ENCODE measurements at regions not wholly inside any gene's neighbourhood (a gene's known extent, or its start where the extent isn't known, plus 50 kb on each side); places are given as distances from the start of the nearest gene placed in this dataset.
"Not testable (repeated sequence)": the region's sequence is repeated elsewhere in the genome, so short reads cannot be mapped to it uniquely, and the experiment has no call there.

DNA sequence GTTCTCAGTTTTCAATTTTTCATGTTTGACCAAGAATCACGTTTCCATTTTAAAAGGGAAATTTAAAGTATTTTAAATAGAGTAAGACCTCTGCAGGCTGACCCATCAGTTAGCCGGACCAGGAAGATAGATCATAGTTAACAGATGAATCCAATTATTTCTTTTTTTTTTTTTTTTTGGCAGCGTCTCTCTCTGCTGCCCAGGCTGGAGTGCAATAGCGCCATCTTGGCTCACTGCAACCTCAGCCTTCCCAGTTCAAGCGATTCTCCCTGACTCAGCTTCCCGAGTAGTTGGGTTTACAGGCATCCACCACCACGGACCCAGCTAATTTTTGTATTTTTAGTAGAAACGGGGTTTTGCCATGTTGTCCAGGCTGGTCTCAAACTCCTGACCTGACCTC lies 256.7 kb upstream of the CNR1 start:
- H3K27me3 ChIP-seq (ENCODE audit: control insufficient read depth in 1 of 2, insufficient read depth in 2 of 2, low read length in 1 of 2), result no peaks in the 10 kb centered on the region
- no peaks in the 10 kb centered on the region for H3K9me3 ChIP-seq (ENCODE audit: control insufficient read depth, low read length)
- no peaks in the 10 kb centered on the region for H3K4me1 ChIP-seq (ENCODE audit: control insufficient read depth in 1 of 2, insufficient read depth in 2 of 2, low read length in 2 of 2)
- intact Hi-C loops (cut with DNase I), result no loop called here
- ATAC-seq (ENCODE audit: low FRiP score) (no peak), DNase-seq (no peak)
- H3K27ac ChIP-seq (ENCODE audit: low read depth in 1 of 2, low read length in 2 of 2), result no peak overlapping the region
- no peaks in the 10 kb centered on the region for H3K36me3 ChIP-seq (ENCODE audit: control insufficient read depth in 1 of 2, insufficient read depth in 2 of 2, low read length in 1 of 2)
- no peak overlapping the region for H3K4me3 ChIP-seq (ENCODE audit: low read length in 2 of 2)
- 84 to 90% methylated on average over 8 of the region's 8 CpGs for WGBS, 2 donors

DNA sequence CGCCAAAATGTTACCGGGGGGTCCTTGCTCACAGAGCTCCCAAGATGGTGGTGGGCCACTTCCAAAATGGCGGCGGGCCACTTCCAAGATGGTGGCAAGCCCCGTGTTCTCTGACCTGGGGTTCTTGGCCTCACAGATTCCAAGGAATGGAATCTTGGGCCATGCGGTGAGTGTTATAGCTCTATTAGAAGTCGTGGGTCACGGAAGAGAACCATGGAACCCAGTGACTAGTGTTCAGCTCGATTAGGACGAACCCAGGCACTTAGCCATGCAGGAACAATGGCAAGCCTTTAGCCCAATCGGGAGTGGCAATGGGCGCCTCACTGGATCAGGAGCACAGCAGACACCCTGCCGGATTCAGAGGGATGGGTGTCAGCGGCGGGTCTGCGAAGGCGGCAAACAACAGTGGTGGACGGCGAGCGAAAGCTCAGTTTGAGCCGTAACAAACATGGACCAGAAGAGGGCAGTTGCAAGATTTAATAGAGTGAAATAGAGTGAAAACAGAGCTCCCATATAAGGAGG lies 254.9 kb upstream of the CNR1 start:
- H3K4me1 ChIP-seq (ENCODE audit: control insufficient read depth in 1 of 2, insufficient read depth in 2 of 2, low read length in 2 of 2); H3K36me3 ChIP-seq (ENCODE audit: control insufficient read depth in 1 of 2, insufficient read depth in 2 of 2, low read length in 1 of 2); H3K4me3 ChIP-seq (ENCODE audit: low read length in 2 of 2); intact Hi-C loops (cut with DNase I); H3K9me3 ChIP-seq (ENCODE audit: control insufficient read depth, low read length); DNase-seq; H3K27ac ChIP-seq (ENCODE audit: low read depth in 1 of 2, low read length in 2 of 2); ATAC-seq (ENCODE audit: low FRiP score); H3K27me3 ChIP-seq (ENCODE audit: control insufficient read depth in 1 of 2, insufficient read depth in 2 of 2, low read length in 1 of 2): not testable (repeated sequence)
- 90 to 97% methylated on average over 20 to 21 of the region's 21 CpGs for WGBS, 2 donors

- H3K9me3 ChIP-seq (ENCODE audit: control insufficient read depth, low read length); H3K27ac ChIP-seq (ENCODE audit: low read depth in 1 of 2, low read length in 2 of 2); intact Hi-C loops (cut with DNase I); H3K4me3 ChIP-seq (ENCODE audit: low read length in 2 of 2); H3K27me3 ChIP-seq (ENCODE audit: control insufficient read depth in 1 of 2, insufficient read depth in 2 of 2, low read length in 1 of 2); DNase-seq; H3K36me3 ChIP-seq (ENCODE audit: control insufficient read depth in 1 of 2, insufficient read depth in 2 of 2, low read length in 1 of 2); H3K4me1 ChIP-seq (ENCODE audit: control insufficient read depth in 1 of 2, insufficient read depth in 2 of 2, low read length in 2 of 2); ATAC-seq (ENCODE audit: low FRiP score): not testable (repeated sequence)
- 86% methylated on average over 13 of the region's 13 CpGs for WGBS, 2 donors
Observed at GRCh38 chr6:88418921-88419810, 253.0 kb upstream of the CNR1 start.

DNA sequence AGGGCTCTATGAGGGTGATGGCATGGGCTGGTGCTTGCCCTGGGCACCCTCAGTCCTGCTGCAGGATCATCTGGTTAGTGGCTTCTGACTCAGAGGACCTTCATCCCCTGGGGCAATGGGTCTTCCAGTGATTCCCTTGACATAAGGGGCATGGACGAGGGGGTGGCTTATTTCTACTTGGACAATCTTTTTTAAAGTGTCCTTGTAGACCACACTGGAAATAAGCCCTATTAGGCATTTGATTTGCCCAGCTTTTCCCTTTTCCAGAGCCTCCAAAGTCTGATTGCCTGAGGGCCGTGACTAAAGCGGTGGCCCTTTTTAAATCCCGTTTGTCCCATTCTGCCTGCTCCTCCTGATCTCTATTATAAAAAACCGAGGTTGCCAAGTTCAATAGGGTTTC lies 251.2 kb upstream of the CNR1 start:
- ATAC-seq (ENCODE audit: low FRiP score); DNase-seq; intact Hi-C loops (cut with DNase I); H3K27me3 ChIP-seq (ENCODE audit: control insufficient read depth in 1 of 2, insufficient read depth in 2 of 2, low read length in 1 of 2); H3K4me1 ChIP-seq (ENCODE audit: control insufficient read depth in 1 of 2, insufficient read depth in 2 of 2, low read length in 2 of 2); H3K4me3 ChIP-seq (ENCODE audit: low read length in 2 of 2); H3K27ac ChIP-seq (ENCODE audit: low read depth in 1 of 2, low read length in 2 of 2); H3K36me3 ChIP-seq (ENCODE audit: control insufficient read depth in 1 of 2, insufficient read depth in 2 of 2, low read length in 1 of 2); H3K9me3 ChIP-seq (ENCODE audit: control insufficient read depth, low read length): not testable (repeated sequence)
- 71 to 83% methylated on average over 5 of the region's 5 CpGs for WGBS, 2 donors

DNA sequence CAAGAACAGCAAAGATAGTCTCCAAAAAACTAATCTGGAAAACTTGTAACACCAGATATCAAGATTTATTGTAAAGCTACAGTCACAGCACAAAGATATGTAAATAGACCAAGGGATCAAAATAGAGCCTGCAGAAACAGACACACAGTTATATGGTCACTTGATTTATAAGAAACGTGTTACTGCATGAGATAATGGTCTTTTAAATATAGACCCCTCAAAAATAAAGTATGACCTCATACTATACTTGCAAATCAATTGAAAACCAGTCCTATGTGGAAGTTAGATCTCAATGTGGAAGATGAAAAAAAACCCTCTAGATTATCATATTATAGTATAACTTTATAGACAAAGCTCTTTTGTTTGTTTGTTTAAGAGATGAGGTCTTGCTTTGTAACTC lies 247.3 kb upstream of the CNR1 start:
- H3K27me3 ChIP-seq (ENCODE audit: control insufficient read depth in 1 of 2, insufficient read depth in 2 of 2, low read length in 1 of 2), result no peaks in the 10 kb centered on the region
- ATAC-seq (ENCODE audit: low FRiP score), result no peak
- H3K36me3 ChIP-seq (ENCODE audit: control insufficient read depth in 1 of 2, insufficient read depth in 2 of 2, low read length in 1 of 2), result no peaks in the 10 kb centered on the region
- no peaks in the 10 kb centered on the region for H3K4me1 ChIP-seq (ENCODE audit: control insufficient read depth in 1 of 2, insufficient read depth in 2 of 2, low read length in 2 of 2)
- no peak overlapping the region for H3K27ac ChIP-seq (ENCODE audit: low read depth in 1 of 2, low read length in 2 of 2)
- 1 to 7% methylated on average over 1 of the region's 1 CpG for WGBS, 2 donors
- intact Hi-C loops (cut with DNase I), result no loop called here
- DNase-seq, result no peak
- no peak overlapping the region for H3K4me3 ChIP-seq (ENCODE audit: low read length in 2 of 2)
- no peaks in the 10 kb centered on the region for H3K9me3 ChIP-seq (ENCODE audit: control insufficient read depth, low read length)

DNA sequence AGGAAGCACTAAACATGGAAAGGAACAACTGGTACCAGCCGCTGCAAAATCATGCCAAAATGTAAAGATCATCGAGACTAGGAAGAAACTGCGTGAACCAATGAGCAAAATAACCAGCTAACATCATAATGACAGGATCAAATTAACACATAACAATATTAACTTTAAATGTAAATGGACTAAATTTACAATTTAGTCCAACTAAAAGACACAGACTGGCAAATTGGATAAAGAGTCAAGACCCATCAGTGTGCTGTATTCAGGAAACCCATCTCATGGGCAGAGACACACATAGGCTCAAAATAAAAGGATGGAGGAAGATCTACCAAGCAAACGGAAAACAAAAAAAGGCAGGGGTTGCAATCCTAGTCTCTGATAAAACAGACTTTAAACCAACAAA lies 242.2 kb upstream of the CNR1 start:
- DNase-seq; H3K4me3 ChIP-seq (ENCODE audit: low read length in 2 of 2); H3K4me1 ChIP-seq (ENCODE audit: control insufficient read depth in 1 of 2, insufficient read depth in 2 of 2, low read length in 2 of 2); ATAC-seq (ENCODE audit: low FRiP score); H3K27ac ChIP-seq (ENCODE audit: low read depth in 1 of 2, low read length in 2 of 2); intact Hi-C loops (cut with DNase I); H3K27me3 ChIP-seq (ENCODE audit: control insufficient read depth in 1 of 2, insufficient read depth in 2 of 2, low read length in 1 of 2); H3K36me3 ChIP-seq (ENCODE audit: control insufficient read depth in 1 of 2, insufficient read depth in 2 of 2, low read length in 1 of 2); H3K9me3 ChIP-seq (ENCODE audit: control insufficient read depth, low read length): not testable (repeated sequence)
- 78 to 83% methylated on average over 4 of the region's 4 CpGs for WGBS, 2 donors

DNA sequence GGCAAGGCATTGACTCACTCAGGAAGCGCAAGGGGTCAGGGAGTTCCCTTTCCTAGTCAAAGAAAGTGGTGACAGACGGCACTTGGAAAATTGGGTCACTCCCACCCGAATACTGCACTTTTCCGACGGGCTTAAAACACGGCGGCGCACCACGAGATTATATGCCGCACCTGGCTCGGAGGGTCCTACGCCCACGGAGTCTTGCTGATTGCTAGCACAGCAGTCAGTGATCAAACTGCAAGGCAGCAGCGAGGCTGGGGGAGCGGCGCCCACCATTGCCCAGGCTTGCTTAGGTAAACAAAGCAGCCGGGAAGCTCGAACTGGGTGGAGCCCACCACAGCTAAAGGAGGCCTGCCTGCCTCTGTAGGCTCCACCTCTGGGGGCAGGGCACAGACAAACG lies 240.5 kb upstream of the CNR1 start:
- WGBS, 2 donors, result 79 to 82% methylated on average over 19 of the region's 19 CpGs
- ATAC-seq (ENCODE audit: low FRiP score); H3K9me3 ChIP-seq (ENCODE audit: control insufficient read depth, low read length); H3K27me3 ChIP-seq (ENCODE audit: control insufficient read depth in 1 of 2, insufficient read depth in 2 of 2, low read length in 1 of 2); DNase-seq; H3K27ac ChIP-seq (ENCODE audit: low read depth in 1 of 2, low read length in 2 of 2); H3K4me3 ChIP-seq (ENCODE audit: low read length in 2 of 2); intact Hi-C loops (cut with DNase I); H3K4me1 ChIP-seq (ENCODE audit: control insufficient read depth in 1 of 2, insufficient read depth in 2 of 2, low read length in 2 of 2); H3K36me3 ChIP-seq (ENCODE audit: control insufficient read depth in 1 of 2, insufficient read depth in 2 of 2, low read length in 1 of 2): not testable (repeated sequence)

GRCh38 chr6:88403486-88403885 lies 237.3 kb upstream of the CNR1 start:
- no peaks in the 10 kb centered on the region for H3K36me3 ChIP-seq (ENCODE audit: control insufficient read depth in 1 of 2, insufficient read depth in 2 of 2, low read length in 1 of 2)
- no peaks in the 10 kb centered on the region for H3K27me3 ChIP-seq (ENCODE audit: control insufficient read depth in 1 of 2, insufficient read depth in 2 of 2, low read length in 1 of 2)
- no peaks in the 10 kb centered on the region for H3K9me3 ChIP-seq (ENCODE audit: control insufficient read depth, low read length)
- no peak for DNase-seq
- no peak overlapping the region for H3K4me3 ChIP-seq (ENCODE audit: low read length in 2 of 2)
- ATAC-seq (ENCODE audit: low FRiP score), result no peak
- H3K27ac ChIP-seq (ENCODE audit: low read depth in 1 of 2, low read length in 2 of 2), result no peak overlapping the region
- no peaks in the 10 kb centered on the region for H3K4me1 ChIP-seq (ENCODE audit: control insufficient read depth in 1 of 2, insufficient read depth in 2 of 2, low read length in 2 of 2)
- intact Hi-C loops (cut with DNase I), result no loop called here
- 83 to 86% methylated on average over 1 of the region's 1 CpG for WGBS, 2 donors

DNA sequence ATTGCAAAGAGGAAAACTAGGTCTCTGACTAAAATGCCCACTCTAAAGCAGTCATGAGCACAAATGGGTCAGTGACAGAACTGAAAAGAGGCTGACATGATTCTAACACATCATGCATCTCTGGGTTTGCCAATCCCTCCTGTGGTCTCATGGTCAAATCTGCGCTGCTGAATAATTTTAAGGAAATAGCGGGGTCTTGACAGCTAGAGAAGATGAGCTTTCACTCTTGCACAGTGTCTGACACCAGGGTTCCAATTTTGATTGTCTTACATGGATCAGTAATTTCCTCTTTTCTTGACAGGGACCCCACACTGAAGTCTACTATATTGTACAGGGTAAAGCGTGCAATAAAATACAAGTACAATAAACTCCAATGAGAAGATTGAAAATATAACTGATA lies 236.8 kb upstream of the CNR1 start:
- no peak overlapping the region for H3K4me3 ChIP-seq (ENCODE audit: low read length in 2 of 2)
- DNase-seq (no peak), ATAC-seq (ENCODE audit: low FRiP score) (no peak)
- WGBS, 2 donors, result 98 to 99% methylated on average over 3 of the region's 3 CpGs
- intact Hi-C loops (cut with DNase I), result no loop called here
- H3K27ac ChIP-seq (ENCODE audit: low read depth in 1 of 2, low read length in 2 of 2), result no peak overlapping the region
- no peaks in the 10 kb centered on the region for H3K4me1 ChIP-seq (ENCODE audit: control insufficient read depth in 1 of 2, insufficient read depth in 2 of 2, low read length in 2 of 2)
- H3K36me3 ChIP-seq (ENCODE audit: control insufficient read depth in 1 of 2, insufficient read depth in 2 of 2, low read length in 1 of 2), result no peaks in the 10 kb centered on the region
- no peaks in the 10 kb centered on the region for H3K9me3 ChIP-seq (ENCODE audit: control insufficient read depth, low read length)
- no peaks in the 10 kb centered on the region for H3K27me3 ChIP-seq (ENCODE audit: control insufficient read depth in 1 of 2, insufficient read depth in 2 of 2, low read length in 1 of 2)

Data from aorta (tissue), 5 donors.